Lung (tissue), 11 donors: ENCODE measurements at regions not wholly inside any gene's neighbourhood (a gene's known extent, or its start where the extent isn't known, plus 50 kb on each side); places are given as distances from the start of the nearest gene placed in this dataset.
"Not testable (repeated sequence)": the region's sequence is repeated elsewhere in the genome, so short reads cannot be mapped to it uniquely, and the experiment has no call there.

Experiments
- ATAC-seq: fragments of 200-7000 bp; cut with Tn5 transposase; one replicate; pipeline ENCODE4 v1.9.1; 2020; ENCODE audit warnings: moderate number of reproducible peaks; ENCODE audit not compliant: insufficient read depth, low FRiP score
- DNase-seq, 3 donors: peaks; one replicate each; pipeline ENCODE4 v3.0.0-alpha.2; 2013 to 2017
- H3K27ac ChIP-seq, 2 donors: one replicate each; pipeline ENCODE4 v1.5.1; 2013; ENCODE audit warnings: mild to moderate bottlenecking in 2 of 2, moderate library complexity in 2 of 2, control low read depth in 1 of 2, inconsistent platforms in 1 of 2, low read depth in 1 of 2, low read length in 1 of 2
- H3K27me3 ChIP-seq, 3 donors: one replicate each; pipeline ENCODE4 v1.5.1; 2013; ENCODE audit warnings: low read length in 2 of 3; ENCODE audit not compliant: control insufficient read depth in 3 of 3, insufficient read depth in 3 of 3
- H3K36me3 ChIP-seq, 4 donors: one replicate each; pipeline ENCODE4 v1.5.1; 2013; ENCODE audit warnings: low read length in 4 of 4, mild to moderate bottlenecking in 1 of 4, moderate library complexity in 1 of 4; ENCODE audit not compliant: control insufficient read depth in 4 of 4, insufficient read depth in 4 of 4
- H3K4me1 ChIP-seq, 5 donors: one replicate each; pipeline ENCODE4 v1.5.1; 2013; ENCODE audit warnings: low read length in 5 of 5, mild to moderate bottlenecking in 2 of 5, moderate library complexity in 1 of 5; ENCODE audit not compliant: control insufficient read depth in 5 of 5, insufficient read depth in 5 of 5
- H3K4me3 ChIP-seq: one replicate; pipeline ENCODE4 v1.5.1; 2013; ENCODE audit warnings: mild to moderate bottlenecking, control low read depth, moderate library complexity
- H3K9ac ChIP-seq, 2 donors: one replicate each; pipeline ENCODE4 v1.5.1; 2013; ENCODE audit warnings: low read length in 2 of 2, control low read depth in 1 of 2; ENCODE audit not compliant: insufficient read depth in 1 of 2
- H3K9me3 ChIP-seq, 4 donors: one replicate each; pipeline ENCODE4 v1.5.1; 2013; ENCODE audit warnings: low read length in 3 of 4, mild to moderate bottlenecking in 1 of 4, moderate library complexity in 1 of 4; ENCODE audit not compliant: control insufficient read depth in 4 of 4, insufficient read depth in 3 of 4
- WGBS, 2 donors: extraction: QIAGEN DNeasy Blood & Tissue Kit; methylation state at CpG; one replicate each; pipeline ENCODE4 v1.1.7; 2013; 5-methylcytosine and 5-hydroxymethylcytosine counted together
- TF ChIP-seq, protein P1 (sequence below): IDR thresholded peaks from 2 replicates; pipeline ENCODE4 v1.5.1; 2012; ENCODE audit warnings: mild to moderate bottlenecking; ENCODE audit errors: control extremely low read depth, extremely low read depth
- donor health status: control.
- donor health status: control.
- donor health status: Bipolar disorder and iron deficiency.
- donor health status: healthy.
- donor health status: DM: yes; HTN: yes; CAD: no.

DNA sequence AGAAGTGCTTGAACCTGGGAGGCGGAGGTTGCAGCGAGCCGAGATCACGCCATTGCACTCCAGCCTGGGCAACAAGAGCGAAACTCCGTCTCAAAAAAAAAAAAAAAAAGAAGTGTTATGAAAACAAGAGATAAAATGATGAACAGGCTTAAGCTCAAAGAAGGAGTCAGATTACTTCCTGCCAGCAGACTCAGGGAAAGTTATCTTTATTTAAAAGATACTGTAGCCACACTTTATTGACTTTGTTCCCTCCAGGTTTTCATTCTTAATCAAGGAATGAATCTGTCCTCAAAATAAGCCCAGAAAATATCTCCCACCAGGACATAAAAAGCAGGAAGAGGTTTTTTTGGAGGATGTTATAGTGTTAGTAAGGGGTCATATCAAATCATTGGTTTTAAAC, 176.5 kb upstream of the KCNMB2 start:
- 62% methylated on average over 6 of the region's 6 CpGs; no CpG with 5 or more reads in 1 of the 2 donors for WGBS, 2 donors
- H3K9me3 ChIP-seq, result peaks cover 0 to 4% (median 0%) of the 10 kb centered on the region in 4 donors
- peaks cover 0 to 9% (median 0%) of the 10 kb centered on the region in 5 donors for H3K4me1 ChIP-seq
- DNase-seq, result peak in 1 of 3 donors; percentile 72
- H3K4me3 ChIP-seq, result no peak overlapping the region
- H3K27ac ChIP-seq, result no peak overlapping the region
- TF ChIP-seq, protein P1, sequence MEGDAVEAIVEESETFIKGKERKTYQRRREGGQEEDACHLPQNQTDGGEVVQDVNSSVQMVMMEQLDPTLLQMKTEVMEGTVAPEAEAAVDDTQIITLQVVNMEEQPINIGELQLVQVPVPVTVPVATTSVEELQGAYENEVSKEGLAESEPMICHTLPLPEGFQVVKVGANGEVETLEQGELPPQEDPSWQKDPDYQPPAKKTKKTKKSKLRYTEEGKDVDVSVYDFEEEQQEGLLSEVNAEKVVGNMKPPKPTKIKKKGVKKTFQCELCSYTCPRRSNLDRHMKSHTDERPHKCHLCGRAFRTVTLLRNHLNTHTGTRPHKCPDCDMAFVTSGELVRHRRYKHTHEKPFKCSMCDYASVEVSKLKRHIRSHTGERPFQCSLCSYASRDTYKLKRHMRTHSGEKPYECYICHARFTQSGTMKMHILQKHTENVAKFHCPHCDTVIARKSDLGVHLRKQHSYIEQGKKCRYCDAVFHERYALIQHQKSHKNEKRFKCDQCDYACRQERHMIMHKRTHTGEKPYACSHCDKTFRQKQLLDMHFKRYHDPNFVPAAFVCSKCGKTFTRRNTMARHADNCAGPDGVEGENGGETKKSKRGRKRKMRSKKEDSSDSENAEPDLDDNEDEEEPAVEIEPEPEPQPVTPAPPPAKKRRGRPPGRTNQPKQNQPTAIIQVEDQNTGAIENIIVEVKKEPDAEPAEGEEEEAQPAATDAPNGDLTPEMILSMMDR, result no peak
- H3K27me3 ChIP-seq, result no peaks in the 10 kb centered on the region
- no peak for ATAC-seq
- no peaks in the 10 kb centered on the region for H3K36me3 ChIP-seq
- H3K9ac ChIP-seq, result peak overlapping the region in 1 of 2 donors; percentile 66

DNA sequence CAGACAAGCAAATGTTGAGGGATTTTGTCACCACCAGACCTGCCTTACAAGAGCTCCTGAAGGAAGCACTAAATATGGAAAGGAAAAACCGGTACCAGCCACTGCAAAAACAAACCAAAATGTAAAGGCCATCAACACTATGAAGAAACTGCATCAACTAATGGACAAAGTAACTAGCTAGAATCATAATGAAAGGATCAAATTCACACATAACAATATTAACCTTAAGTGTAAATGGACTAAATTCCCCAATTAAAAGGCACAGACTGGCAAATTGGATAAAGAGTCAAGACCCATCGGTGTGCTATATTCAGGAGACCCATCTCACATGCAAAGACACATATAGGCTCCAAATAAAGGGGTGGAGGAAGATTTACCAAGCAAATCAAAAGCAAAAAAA, 173.2 kb upstream of the KCNMB2 start:
- DNase-seq, H3K27ac ChIP-seq, ATAC-seq, H3K9me3 ChIP-seq, H3K4me3 ChIP-seq, H3K9ac ChIP-seq, H3K27me3 ChIP-seq, H3K36me3 ChIP-seq: not testable (repeated sequence)
- peaks cover 0 to 16% (median 2%) of the 10 kb centered on the region in 5 donors for H3K4me1 ChIP-seq
- 88 to 94% methylated on average over 2 of the region's 2 CpGs for WGBS, 2 donors

DNA sequence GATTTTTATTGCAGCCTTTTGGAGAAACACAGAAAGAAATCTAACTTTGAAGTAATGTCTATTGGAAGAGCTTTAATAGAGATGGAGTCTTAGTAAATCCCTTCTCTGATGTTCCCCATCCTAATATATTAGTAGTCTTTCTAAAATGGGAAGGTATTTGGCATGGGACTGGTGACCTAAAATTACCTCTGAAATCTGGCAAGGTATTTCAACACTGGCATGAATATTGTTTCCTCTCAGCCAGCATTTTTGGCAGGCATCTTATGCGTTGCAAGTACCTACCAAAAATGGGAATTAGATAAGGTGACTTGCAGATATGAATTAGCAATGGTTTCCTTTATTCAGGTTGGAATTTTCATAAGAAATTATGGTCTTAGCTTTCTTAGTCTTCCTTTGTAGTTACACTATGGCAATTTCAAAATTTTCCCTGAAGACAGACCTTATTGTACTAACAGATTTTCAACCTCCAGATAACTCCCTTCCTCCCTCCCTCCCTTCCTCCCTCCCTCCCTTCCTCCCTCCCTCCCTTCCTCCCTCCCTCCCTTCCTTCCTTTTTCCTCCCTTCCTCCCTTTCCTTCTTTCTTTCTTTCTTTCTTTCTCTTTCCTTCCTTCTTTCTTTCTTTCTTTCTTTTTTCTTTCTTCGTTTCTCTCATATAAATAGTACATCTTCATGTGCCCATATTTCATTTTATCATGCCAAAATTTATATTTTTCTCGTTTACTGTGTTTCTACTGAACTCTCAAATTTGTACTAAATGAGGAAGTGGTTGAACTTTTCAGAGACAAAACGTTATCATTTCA, 168.2 kb upstream of the KCNMB2 start:
- Histone ChIP-seq H3K4me1 (peaks cover 0 to 6% (median 2%) of the 10 kb centered on the region in 5 donors), H3K4me3 (no peak overlapping the region), H3K36me3 (peaks cover 0 to 3% (median 0%) of the 10 kb centered on the region in 4 donors), H3K27me3 (no peaks in the 10 kb centered on the region), H3K9ac (no peak overlapping the region), H3K9me3 (peaks cover 0 to 9% (median 0%) of the 10 kb centered on the region in 4 donors), H3K27ac (peak overlapping the region in 1 of 2 donors; percentile 74)
- WGBS, 2 donors, result 27 to 35% methylated on average over 4 of the region's 4 CpGs
- DNase-seq (no peak), ATAC-seq (no peak)
- TF ChIP-seq, protein P1, result no peak

DNA sequence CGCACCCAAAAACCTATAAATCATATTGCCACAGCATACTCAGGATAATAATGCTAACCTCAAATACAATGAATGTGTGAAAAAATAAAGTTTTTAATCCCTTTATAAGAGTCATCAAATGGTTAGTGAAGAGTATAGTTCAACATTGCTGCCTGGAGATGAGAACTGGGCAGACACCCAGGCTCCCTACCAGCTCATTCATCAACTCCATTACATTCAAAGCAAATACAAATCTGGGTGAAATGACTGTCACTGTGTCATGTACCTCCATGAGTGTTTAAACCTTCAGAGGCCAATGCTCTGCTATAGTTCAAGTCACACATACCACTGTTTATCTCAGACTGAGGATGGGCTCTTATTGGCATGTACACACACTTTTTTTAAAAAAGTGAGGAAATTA, 167.2 kb upstream of the KCNMB2 start:
- Histone ChIP-seq H3K4me3 (no peak overlapping the region), H3K4me1 (peaks cover 0 to 6% (median 2%) of the 10 kb centered on the region in 5 donors), H3K9ac (no peak overlapping the region), H3K9me3 (peaks cover 0 to 6% (median 0%) of the 10 kb centered on the region in 4 donors), H3K36me3 (peaks cover 0 to 3% (median 0%) of the 10 kb centered on the region in 4 donors), H3K27ac (no peak overlapping the region), H3K27me3 (no peaks in the 10 kb centered on the region)
- WGBS, 2 donors, result 94 to 100% methylated on average over 1 of the region's 1 CpG
- ATAC-seq (no peak), DNase-seq (no peak)
- TF ChIP-seq, protein P1, result no peak
